ENCODE measurements at regions not wholly inside any gene's neighbourhood (a gene's known extent, or its start where the extent isn't known, plus 50 kb on each side); places are given as distances from the start of the nearest gene placed in this dataset.

GRCh38 chr22:48306785-48307510 lies 1520.7 kb downstream of the BRD1 start:
- TF ChIP-seq EZH2phosphoT487 (IDR thresholded peaks at IDR 0.05; ENCODE audit: borderline replicate concordance, low read length) (no peak), CTCF (IDR thresholded peaks at IDR 0.05; ENCODE audit: low read depth, low read length, poor library complexity, severe bottlenecking) (no peak)
- Histone ChIP-seq H3K9me3 (ENCODE audit: control insufficient read depth, insufficient read depth, low read length) (peaks cover 3% of the 10 kb centered on the region; the same call in 1 of the 2 replicates), H3K9me2 (replicated peaks; ENCODE audit: control insufficient read depth, low read length) (no peaks in the 10 kb centered on the region), H3K36me3 (ENCODE audit: control insufficient read depth, low read length) (no peaks in the 10 kb centered on the region), H3F3A (ENCODE audit: control insufficient read depth, insufficient read depth) (no peaks in the 10 kb centered on the region), H4K20me1 (ENCODE audit: control insufficient read depth, insufficient read depth, low read depth, low read length) (no peaks in the 10 kb centered on the region), H3K4me3 (ENCODE audit: low read length) (no peak overlapping the region), H3K4me1 (ENCODE audit: control insufficient read depth, low read length) (no peaks in the 10 kb centered on the region), H3K79me2 (ENCODE audit: control insufficient read depth, low read length) (no peaks in the 10 kb centered on the region), H3K27me3 (ENCODE audit: control insufficient read depth, low read length) (no peaks in the 10 kb centered on the region), H3K27ac (ENCODE audit: low read depth, low read length) (no peak overlapping the region), H3K4me2 (ENCODE audit: low read length) (no peak overlapping the region)

GRCh38 chr22:48306284-48306683 lies 1521.4 kb downstream of the BRD1 start:
- no peaks in the 10 kb centered on the region for H4K20me1 ChIP-seq (ENCODE audit: control insufficient read depth, insufficient read depth, low read depth, low read length)
- H3K36me3 ChIP-seq (ENCODE audit: control insufficient read depth, low read length): no peaks in the 10 kb centered on the region
- H3K4me1 ChIP-seq (ENCODE audit: control insufficient read depth, low read length): no peaks in the 10 kb centered on the region
- no peaks in the 10 kb centered on the region for H3K27me3 ChIP-seq (ENCODE audit: control insufficient read depth, low read length)
- no peaks in the 10 kb centered on the region for H3K9me2 ChIP-seq (replicated peaks; ENCODE audit: control insufficient read depth, low read length)
- no peak overlapping the region for H3K4me3 ChIP-seq (ENCODE audit: low read length)
- no peaks in the 10 kb centered on the region for H3K79me2 ChIP-seq (ENCODE audit: control insufficient read depth, low read length)
- TF ChIP-seq EZH2phosphoT487 (IDR thresholded peaks at IDR 0.05; ENCODE audit: borderline replicate concordance, low read length): no peak
- no peak for TF ChIP-seq CTCF (IDR thresholded peaks at IDR 0.05; ENCODE audit: low read depth, low read length, poor library complexity, severe bottlenecking)
- H3K27ac ChIP-seq (ENCODE audit: low read depth, low read length): no peak overlapping the region
- H3K9me3 ChIP-seq (ENCODE audit: control insufficient read depth, insufficient read depth, low read length): no peaks in the 10 kb centered on the region
- H3K4me2 ChIP-seq (ENCODE audit: low read length): no peak overlapping the region
- H3F3A ChIP-seq (ENCODE audit: control insufficient read depth, insufficient read depth): no peaks in the 10 kb centered on the region

GRCh38 chr22:48305726-48306235 lies 1521.9 kb downstream of the BRD1 start:
- H3K9me3 ChIP-seq (ENCODE audit: control insufficient read depth, insufficient read depth, low read length): no peaks in the 10 kb centered on the region
- no peaks in the 10 kb centered on the region for H3K27me3 ChIP-seq (ENCODE audit: control insufficient read depth, low read length)
- H3K4me2 ChIP-seq (ENCODE audit: low read length): no peak overlapping the region
- H3K4me1 ChIP-seq (ENCODE audit: control insufficient read depth, low read length): no peaks in the 10 kb centered on the region
- no peak overlapping the region for H3K4me3 ChIP-seq (ENCODE audit: low read length)
- H3K27ac ChIP-seq (ENCODE audit: low read depth, low read length): no peak overlapping the region
- no peaks in the 10 kb centered on the region for H3K9me2 ChIP-seq (replicated peaks; ENCODE audit: control insufficient read depth, low read length)
- H4K20me1 ChIP-seq (ENCODE audit: control insufficient read depth, insufficient read depth, low read depth, low read length): no peaks in the 10 kb centered on the region
- no peaks in the 10 kb centered on the region for H3K36me3 ChIP-seq (ENCODE audit: control insufficient read depth, low read length)
- no peaks in the 10 kb centered on the region for H3F3A ChIP-seq (ENCODE audit: control insufficient read depth, insufficient read depth)
- no peaks in the 10 kb centered on the region for H3K79me2 ChIP-seq (ENCODE audit: control insufficient read depth, low read length)
- TF ChIP-seq EZH2phosphoT487 (IDR thresholded peaks at IDR 0.05; ENCODE audit: borderline replicate concordance, low read length) (no peak), CTCF (IDR thresholded peaks at IDR 0.05; ENCODE audit: low read depth, low read length, poor library complexity, severe bottlenecking) (no peak)
